AG04450 (cell line): ENCODE measurements at regions not wholly inside any gene's neighbourhood (a gene's known extent, or its start where the extent isn't known, plus 50 kb on each side); places are given as distances from the start of the nearest gene placed in this dataset.

Experiments used
- CTCF ChIA-PET: fragments of 300-600, 350-600 bp; formaldehyde crosslinking; extraction: SDS; loops from one replicate; lab custom pipeline; 2022; ENCODE audit warnings: antibody characterized with exemption, inconsistent platforms; lab: Charles Lee
- POLR2A ChIA-PET: fragments of 350-600 bp; formaldehyde crosslinking; extraction: SDS; loops from one replicate; lab custom pipeline; 2021; ENCODE audit warnings: antibody characterized with exemption, inconsistent platforms; lab: Yijun Ruan, JAX
- DNase-seq: peaks from one replicate; pipeline ENCODE4 v3.0.0-alpha.2; 2011; ENCODE audit warnings: low read depth, low spot score
- H3K27ac ChIP-seq: one replicate; pipeline ENCODE4 v1.5.1; 2012; ENCODE audit warnings: low read depth, low read length, control low read depth
- H3K27me3 ChIP-seq: one replicate; pipeline ENCODE4 v1.6.0; 2012; ENCODE audit warnings: low read length; ENCODE audit not compliant: control insufficient read depth, insufficient read depth
- H3K4me3 ChIP-seq: 2 replicates; pipeline ENCODE4 v1.5.1; 2011; ENCODE audit warnings: mild to moderate bottlenecking, low read depth, low read length, control low read depth
- H3K9me3 ChIP-seq: 2 replicates; pipeline ENCODE4 v1.5.1; 2012; ENCODE audit warnings: low read length; ENCODE audit not compliant: control insufficient read depth, insufficient read depth
- CTCF ChIP-seq: IDR thresholded peaks from 2 replicates; pipeline ENCODE4 v1.5.1; 2011; ENCODE audit warnings: low read depth, low read length, control low read depth, inconsistent platforms

GRCh38 chr1:239536165-239536849 is 149.9 kb downstream of the CHRM3 start:
- DNase-seq, result no peak
- POLR2A ChIA-PET, result no interaction called here
- H3K9me3 ChIP-seq, result peaks cover 16% of the 10 kb centered on the region
- no peak overlapping the region for H3K27ac ChIP-seq
- CTCF ChIA-PET, result interaction anchor here (0.7 kb wide), 1 partner anchor 123 kb away, joined by 4 read pairs; no protein-coding TSS in a partner anchor
- H3K4me3 ChIP-seq, result no peak overlapping the region
- no peak for TF ChIP-seq CTCF
- no peaks in the 10 kb centered on the region for H3K27me3 ChIP-seq

DNA sequence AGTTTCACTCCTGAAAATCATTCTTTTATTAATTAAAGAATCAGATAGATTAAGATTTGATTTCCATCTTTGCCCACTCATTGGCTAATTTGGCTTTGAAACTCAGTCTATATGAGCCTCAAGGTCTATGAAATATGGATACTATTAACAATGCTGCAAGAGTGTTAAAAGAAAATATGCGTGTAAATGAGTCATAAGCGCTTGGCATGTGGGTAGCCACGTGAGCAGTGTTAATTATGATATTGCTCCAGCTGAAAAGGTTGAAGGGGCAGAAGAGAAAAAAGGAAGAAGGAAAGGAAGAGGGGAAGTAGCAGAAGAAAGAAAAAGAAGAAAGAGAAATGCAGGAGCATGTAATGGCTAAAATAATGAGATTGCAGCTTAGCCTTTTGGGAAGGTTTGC is 151.4 kb downstream of the CHRM3 start:
- Histone ChIP-seq H3K4me3 (no peak overlapping the region), H3K27ac (no peak overlapping the region), H3K9me3 (peaks cover 18% of the 10 kb centered on the region), H3K27me3 (no peaks in the 10 kb centered on the region)
- TF ChIP-seq CTCF, result no peak
- ChIA-PET POLR2A (no interaction called here), CTCF (no interaction called here)
- no peak for DNase-seq

DNA sequence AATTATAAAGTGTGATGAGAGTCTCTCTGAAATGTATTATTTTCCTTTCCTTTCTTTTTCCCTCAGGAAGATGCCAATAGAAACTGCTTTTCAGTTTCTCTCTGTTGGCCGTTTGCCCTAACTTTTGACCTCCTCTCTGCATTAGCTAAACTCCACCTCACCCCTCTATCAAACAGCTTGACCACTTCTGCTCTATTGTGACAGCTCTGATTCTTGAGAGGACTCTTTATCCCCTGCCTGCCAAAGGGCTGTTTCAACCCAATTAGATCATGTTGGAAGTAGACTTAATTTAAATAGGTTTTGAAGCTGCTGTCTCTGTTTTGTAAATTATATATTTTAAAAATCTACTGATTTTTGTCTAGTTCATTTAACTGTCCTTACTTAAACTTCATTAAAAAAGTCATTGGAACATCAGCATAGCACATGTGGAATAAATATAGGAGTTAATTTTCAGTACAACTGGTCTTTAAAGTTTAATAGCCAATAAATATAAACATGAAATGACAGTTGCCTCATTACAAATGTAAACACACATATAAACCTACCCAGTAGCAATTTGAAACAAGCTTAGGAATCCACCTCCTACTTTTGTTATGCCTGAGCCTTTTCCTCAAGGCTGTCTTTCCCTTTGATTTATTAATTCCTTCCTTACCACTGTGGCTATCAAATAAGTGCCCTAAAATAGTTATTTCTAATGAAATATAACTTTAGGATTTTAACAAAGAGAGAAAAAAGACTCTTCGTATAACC is 152.0 kb downstream of the CHRM3 start:
- Histone ChIP-seq H3K9me3 (peaks cover 24% of the 10 kb centered on the region), H3K27me3 (no peaks in the 10 kb centered on the region), H3K27ac (no peak overlapping the region), H3K4me3 (no peak overlapping the region)
- ChIA-PET POLR2A (no interaction called here), CTCF (no interaction called here)
- DNase-seq, result no peak
- TF ChIP-seq CTCF, result no peak

GRCh38 chr1:239539051-239539450 is 152.7 kb downstream of the CHRM3 start:
- ChIA-PET CTCF (no interaction called here), POLR2A (no interaction called here)
- H3K9me3 ChIP-seq, result peaks cover 25% of the 10 kb centered on the region
- H3K27me3 ChIP-seq, result no peaks in the 10 kb centered on the region
- no peak overlapping the region for H3K4me3 ChIP-seq
- no peak for TF ChIP-seq CTCF
- no peak overlapping the region for H3K27ac ChIP-seq
- no peak for DNase-seq

DNA sequence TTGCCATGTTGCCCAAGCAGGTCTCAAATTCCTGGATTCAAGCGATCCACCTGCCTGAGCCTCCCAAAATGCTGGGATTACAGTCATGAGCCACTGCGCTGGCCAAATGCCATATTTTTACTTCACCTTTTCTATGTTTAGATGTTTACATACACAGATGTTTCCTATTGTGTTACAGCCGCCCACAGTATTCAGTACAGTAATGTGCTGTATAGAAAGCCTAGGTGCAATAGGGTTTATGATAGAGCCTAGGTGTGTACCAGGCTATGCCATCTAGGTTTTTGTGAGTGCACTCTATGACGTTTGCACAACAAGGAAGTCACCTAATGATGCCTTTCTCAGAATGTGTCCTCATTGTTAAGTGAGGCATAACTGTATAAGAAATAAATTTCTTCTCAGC is 153.4 kb downstream of the CHRM3 start:
- DNase-seq, result no peak
- Histone ChIP-seq H3K27ac (no peak overlapping the region), H3K9me3 (peaks cover 24% of the 10 kb centered on the region), H3K27me3 (no peaks in the 10 kb centered on the region), H3K4me3 (no peak overlapping the region)
- TF ChIP-seq CTCF, result no peak
- CTCF ChIA-PET, result no interaction called here
- POLR2A ChIA-PET, result no interaction called here
